ENCODE measurements at regions not wholly inside any gene's neighbourhood (a gene's known extent, or its start where the extent isn't known, plus 50 kb on each side); places are given as distances from the start of the nearest gene placed in this dataset.

GRCh38 chr1:218135371-218135770 lies 149.7 kb upstream of the RRP15 start (continued):
- TF ChIP-seq SMAD1 (IDR thresholded peaks at IDR 0.05; ENCODE audit: low read depth, partially characterized antibody) (no peak), RUNX3 (IDR thresholded peaks at IDR 0.05; ENCODE audit: low read length) (no peak), RFX5 (IDR thresholded peaks at IDR 0.05; ENCODE audit: low read depth, low read length) (no peak), BCL3 (IDR thresholded peaks at IDR 0.05; ENCODE audit: borderline replicate concordance, insufficient read depth, low read depth, low read length, poor library complexity, severe bottlenecking) (no peak)

- Histone ChIP-seq H3K36me3 (ENCODE audit: control insufficient read depth in 2 of 2, insufficient read depth in 2 of 2, low read length in 1 of 2) (no peaks in the 10 kb centered on the region), H3K27ac (ENCODE audit: control insufficient read depth, insufficient read depth) (no peak overlapping the region), H2AFZ (ENCODE audit: control insufficient read depth, low read depth, low read length) (no peak overlapping the region), H3K4me3 (no peak overlapping the region), H3K4me1 (ENCODE audit: control insufficient read depth, insufficient read depth, low read length) (no peaks in the 10 kb centered on the region), H3K79me2 (ENCODE audit: control insufficient read depth, insufficient read depth, low read length) (no peaks in the 10 kb centered on the region), H4K20me1 (ENCODE audit: control insufficient read depth, insufficient read depth) (no peaks in the 10 kb centered on the region), H3K9ac (ENCODE audit: control insufficient read depth, insufficient read depth, low read length) (no peak overlapping the region), H3K27me3 (replicated peaks in 1 of 2; ENCODE audit: control insufficient read depth in 2 of 2, insufficient read depth in 2 of 2, low read length in 1 of 2) (no peaks in the 10 kb centered on the region), H3K4me2 (ENCODE audit: control insufficient read depth, insufficient read depth) (no peak overlapping the region), H3K9me3 (replicated peaks; ENCODE audit: control insufficient read depth, insufficient read depth, low read length) (no peaks in the 10 kb centered on the region)
- ChIA-PET RAD21 (ENCODE audit: unreplicated experiment) (no interaction called here), SMC1A (ENCODE audit: uncharacterized antibody, unreplicated experiment) (no interaction called here), CTCF (no interaction called here), POLR2A (no interaction called here)
- 10% methylated on average over 4 of the region's 4 CpGs for WGBS (ENCODE audit: insufficient coverage, insufficient replicate concordance, low lambda C conversion rate, missing lambda C conversion rate)
- no peak for FAIRE-seq
- no TSS peak for BruUV-seq (replicated peaks)
- intact Hi-C loops (cut with micrococcal nuclease; ENCODE audit: unreplicated experiment): no loop called here
- no peak for DNase-seq (ENCODE audit: low read depth, low spot score)
- no peak for ATAC-seq
- in situ Hi-C loops (cut with MboI): no loop called here
- TF ChIP-seq NBN (IDR thresholded peaks at IDR 0.05) (no peak), HDAC6 (IDR thresholded peaks at IDR 0.05; ENCODE audit: unreplicated experiment) (no peak), TAF1 (IDR thresholded peaks at IDR 0.05; ENCODE audit: borderline replicate concordance, low read depth, low read length) (no peak), ZNF687 (IDR thresholded peaks at IDR 0.05) (no peak), MXI1 (IDR thresholded peaks at IDR 0.05; ENCODE audit: low read depth, low read length) (no peak), RELA (IDR thresholded peaks at IDR 0.05; ENCODE audit: borderline replicate concordance, partially characterized antibody) (no peak), ESRRA (IDR thresholded peaks at IDR 0.05; ENCODE audit: low read length) (no peak), POLR2AphosphoS2 (IDR thresholded peaks at IDR 0.05; ENCODE audit: low read depth, low read length) (no peak), PML (IDR thresholded peaks at IDR 0.05; ENCODE audit: low read length) (no peak), POU2F2 (IDR thresholded peaks at IDR 0.05; ENCODE audit: borderline replicate concordance, low read depth, low read length) (no peak), ELK1 (IDR thresholded peaks at IDR 0.05; ENCODE audit: low read depth, low read length) (no peak), ZNF622 (IDR thresholded peaks at IDR 0.05) (no peak), TCF3 (IDR thresholded peaks at IDR 0.05; ENCODE audit: borderline replicate concordance, insufficient read depth, low read depth, low read length) (no peak), ZBED1 (IDR thresholded peaks at IDR 0.05; ENCODE audit: borderline replicate concordance) (no peak)
Measured at GRCh38 chr1:218139761-218140160, 145.3 kb upstream of the RRP15 start.
